MV-4-11 (cell line): ENCODE measurements at regions not wholly inside any gene's neighbourhood (a gene's known extent, or its start where the extent isn't known, plus 50 kb on each side); places are given as distances from the start of the nearest gene placed in this dataset.
"Not testable (repeated sequence)": the region's sequence is repeated elsewhere in the genome, so short reads cannot be mapped to it uniquely, and the experiment has no call there.

ENCODE experiments used
- DNase-seq: peaks from one replicate; lab custom pipeline; 2025; lab: John Stamatoyannopoulos, UW

DNA sequence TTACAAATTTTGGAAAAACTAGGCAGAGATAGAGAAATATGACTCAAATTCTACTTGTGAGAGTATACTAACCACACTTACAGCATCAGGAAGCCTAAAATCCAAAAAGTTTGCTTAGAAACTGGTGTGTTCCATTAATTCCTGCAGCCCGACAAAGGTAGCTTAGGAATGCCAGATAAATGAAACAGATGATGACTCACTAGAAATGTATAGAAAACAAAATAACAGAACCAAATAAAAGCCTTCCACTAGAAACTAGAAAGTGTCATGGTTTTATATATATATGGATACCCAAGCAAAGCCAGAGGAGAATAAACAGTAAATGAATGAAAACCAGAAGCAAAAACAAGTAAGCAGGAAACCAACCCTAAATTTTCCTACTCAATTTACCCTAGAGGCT, 272.2 kb upstream of the PRDM9 start:
- no peak for DNase-seq

DNA sequence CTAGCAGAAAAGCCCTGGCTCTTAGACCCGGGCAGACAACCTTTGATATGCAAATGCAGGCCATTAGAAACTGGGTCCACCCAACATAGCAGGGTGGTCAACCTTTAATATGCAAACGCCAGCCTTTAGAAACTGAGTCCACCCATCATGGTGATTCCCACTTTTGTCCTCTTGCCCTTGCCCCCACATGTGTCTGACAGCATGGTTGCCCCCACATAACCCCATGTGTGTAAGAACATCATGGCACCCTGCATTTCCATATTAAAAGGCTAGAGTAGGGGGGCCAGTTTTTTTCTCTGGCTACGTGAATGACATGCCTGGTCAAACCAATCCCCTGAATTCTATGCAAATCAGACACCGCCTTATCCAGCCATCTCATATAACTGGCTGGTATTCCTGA, 273.2 kb upstream of the PRDM9 start:
- DNase-seq: no peak

DNA sequence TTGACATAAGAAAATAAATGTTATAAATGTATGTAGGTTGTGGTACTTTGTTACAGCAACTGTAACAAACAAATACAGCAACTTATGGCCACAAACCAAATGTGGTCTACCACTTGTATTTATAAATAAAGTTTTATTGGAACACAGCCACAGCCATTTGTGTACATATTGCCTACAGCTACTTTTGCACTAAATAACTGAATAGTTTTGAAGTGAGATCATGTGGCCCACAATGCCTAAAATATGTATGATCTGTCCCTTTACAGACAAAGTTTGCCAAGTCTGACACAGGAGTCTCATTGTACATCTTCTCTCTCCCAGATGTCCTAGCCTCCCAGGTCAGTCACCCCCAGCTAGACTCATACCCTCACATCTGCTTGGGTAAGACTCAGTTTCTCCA, 283.6 kb upstream of the PRDM9 start:
- no peak for DNase-seq

DNA sequence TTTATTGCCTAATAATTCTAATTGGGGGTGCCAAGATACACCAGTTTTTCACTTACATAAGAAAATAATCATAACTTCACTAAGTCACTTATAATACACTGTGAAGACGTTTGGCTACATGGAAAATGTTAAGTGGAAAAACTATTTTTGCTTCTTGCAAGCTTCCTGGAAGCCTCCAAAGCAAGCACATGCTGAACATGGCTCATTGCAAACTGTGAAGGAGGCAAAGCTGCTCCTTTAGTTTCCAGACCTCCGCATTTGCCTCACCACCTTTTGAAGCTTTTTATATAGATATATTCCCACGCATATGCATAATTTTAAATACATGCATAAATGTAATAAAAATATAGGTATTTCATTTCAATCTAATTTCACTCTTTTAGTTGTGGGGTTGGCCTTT, 285.6 kb upstream of the PRDM9 start:
- no peak for DNase-seq

DNA sequence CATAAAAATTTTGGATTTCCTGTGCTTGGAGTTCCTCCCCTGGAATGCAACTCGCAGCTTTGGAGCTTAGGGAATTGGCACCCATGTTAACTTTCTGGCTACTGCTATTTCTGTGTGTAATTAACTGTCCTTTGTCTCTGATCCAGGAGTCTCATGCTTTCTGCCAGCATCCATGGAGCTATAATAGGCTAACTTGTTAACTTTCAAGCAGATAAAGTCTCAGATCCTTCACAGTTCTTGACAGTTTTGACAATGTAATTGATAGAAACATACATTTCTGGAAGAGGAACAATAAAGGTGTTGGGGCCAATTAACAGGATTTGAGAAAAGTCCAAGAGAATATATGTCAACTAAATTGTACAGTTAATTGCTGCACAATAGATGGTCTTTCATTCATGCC, 290.2 kb upstream of the PRDM9 start:
- DNase-seq: no peak

DNA sequence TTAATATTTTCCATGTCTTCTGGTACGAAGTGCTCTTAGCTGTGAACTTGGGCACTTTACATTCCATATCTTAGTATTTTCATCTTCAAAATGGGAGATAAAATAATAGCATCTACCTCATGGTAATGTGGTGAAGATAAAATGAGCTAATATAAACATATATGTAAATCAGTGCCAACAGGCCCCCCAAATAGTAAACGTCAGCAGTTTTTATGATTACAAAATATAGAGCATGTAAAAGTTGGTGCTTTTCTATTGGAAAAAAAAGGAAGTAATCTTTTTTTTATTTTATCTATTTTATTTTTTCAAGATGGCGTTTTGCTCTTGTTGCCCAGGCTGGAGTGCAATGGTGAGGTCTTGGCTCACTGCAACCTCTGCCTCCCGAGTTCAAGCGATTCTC, 291.1 kb upstream of the PRDM9 start:
- DNase-seq: no peak

DNA sequence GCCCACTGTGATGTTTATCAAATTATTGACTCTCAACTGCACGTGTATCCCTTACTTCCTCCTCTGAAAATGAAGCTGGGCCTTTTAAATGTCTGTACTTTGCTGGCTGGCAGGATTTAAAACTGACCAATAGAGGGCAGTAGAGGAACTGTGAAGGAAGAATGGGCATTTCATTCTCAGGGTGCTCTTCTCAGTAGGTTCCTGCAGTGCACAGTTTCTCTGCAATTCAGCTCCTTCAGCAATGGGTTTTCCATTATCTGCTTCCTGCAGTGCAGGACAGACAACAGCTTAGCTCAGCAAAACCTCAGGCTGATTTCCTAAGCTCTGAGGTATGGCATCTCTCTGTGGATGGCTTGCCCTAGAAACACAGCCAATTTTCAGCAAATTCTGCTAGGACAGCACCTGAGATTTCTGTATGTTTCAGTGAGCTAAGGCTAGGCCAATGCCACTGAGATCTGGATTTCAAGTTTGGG, 298.4 kb upstream of the PRDM9 start:
- DNase-seq: peak; percentile 77

DNA sequence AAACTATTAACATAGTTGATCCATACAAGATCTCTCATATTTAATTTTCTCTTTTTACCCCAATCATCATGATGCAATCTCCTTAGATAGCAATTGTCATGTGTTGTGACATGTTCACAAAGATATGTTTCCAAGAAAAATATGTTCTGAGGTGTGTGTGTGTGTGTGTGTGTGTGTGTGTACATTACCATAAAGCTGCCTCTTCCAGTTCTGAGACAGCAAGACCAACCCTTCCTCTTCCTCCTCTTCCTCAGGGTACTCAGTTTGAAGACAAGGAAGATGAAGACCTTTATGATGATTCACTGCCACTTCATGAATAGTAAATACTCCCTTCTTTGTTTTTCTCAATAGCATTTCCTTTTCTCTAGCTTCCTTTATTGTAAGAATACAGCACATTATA, 303.3 kb upstream of the PRDM9 start:
- DNase-seq: no peak

DNA sequence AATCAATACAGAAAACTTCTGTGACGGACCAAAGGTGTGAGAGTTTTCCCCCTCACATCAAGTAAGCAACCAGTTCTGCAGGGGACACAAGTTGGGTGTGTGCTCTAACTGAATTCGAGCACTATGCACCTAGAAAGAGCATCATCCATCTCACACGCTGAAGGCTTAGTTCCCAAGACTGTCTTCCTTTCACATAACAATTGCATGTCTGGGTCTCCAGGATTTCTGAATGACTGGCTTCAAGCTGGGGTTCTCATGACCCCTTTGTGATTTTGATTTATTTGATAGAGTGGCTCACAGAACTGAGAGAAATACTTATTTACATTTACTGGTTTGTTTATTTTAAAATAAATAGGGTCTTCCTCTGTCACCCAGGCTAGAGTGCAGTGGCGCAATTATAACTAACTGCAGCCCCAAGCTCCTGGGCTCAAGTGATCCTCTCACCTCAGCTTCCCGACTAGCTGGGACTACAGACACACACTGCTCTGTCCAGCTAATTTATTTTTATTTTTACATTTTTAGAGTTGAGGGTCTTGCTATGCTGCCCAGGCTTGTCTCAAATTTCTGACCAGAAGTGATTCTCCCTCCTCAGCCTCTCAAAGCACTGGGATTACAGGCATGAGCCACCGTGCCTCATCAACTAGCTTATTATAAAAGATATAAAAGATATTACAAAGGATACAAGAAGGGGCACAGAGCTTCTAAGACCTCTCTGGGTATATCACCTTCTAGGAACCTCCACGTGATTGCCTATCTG, 316.7 kb upstream of the CDH12 start:
- DNase-seq: no peak

DNA sequence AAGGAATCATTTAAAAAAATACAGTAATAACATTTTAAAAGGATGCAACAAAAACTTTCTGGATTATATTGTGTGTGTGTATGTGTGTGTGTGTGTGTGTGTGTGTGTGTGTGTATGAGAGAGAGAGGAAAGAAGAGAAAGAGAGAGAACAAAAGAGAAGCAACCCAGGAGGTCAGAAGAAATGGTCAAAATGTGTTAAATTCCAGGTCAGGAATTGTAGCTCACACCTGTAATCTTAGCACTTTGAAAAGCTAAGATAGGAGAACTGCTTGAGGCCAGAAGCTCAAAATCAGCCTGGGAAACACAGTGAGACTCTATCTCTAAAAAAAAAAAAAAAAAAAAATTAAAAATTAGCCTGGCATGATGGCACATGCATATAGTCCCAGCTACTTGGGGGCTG, 311.8 kb upstream of the CDH12 start:
- DNase-seq: no peak

DNA sequence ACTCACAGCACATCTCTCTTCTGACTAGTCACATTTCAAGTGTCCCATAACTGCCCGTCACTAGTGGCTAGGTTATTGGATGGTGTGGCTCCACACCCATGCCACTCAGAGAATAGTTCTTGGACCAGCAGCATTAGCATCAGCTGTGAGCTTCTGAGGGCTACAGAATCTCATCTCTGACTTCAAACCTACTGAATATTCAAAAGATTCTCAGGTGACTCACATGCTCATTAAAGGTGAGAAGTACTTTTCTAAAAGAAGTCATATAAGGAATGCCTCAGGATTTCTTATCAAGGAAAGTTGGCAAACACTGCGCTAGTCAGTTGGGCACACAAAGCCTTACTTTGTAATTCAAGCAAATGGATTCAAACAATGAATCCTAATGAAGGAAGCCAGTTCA, 305.0 kb upstream of the CDH12 start:
- no peak for DNase-seq

DNA sequence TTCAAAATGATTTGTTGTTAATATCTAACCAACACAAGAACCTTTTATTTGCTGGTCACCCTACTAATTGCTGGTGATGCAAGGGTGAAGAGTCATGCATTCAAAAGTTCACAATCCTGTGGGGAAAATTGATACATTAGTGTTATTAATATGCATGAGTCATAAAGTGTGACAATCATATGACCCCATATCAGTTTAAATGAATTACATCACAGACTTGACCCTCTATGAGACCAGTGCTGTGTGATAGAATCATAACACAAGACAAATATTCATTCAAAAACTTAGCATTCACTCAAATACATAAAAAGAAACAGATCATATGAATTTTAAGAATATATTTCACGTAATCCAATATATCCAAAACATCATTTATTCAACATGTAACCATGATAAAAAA, 304.6 kb upstream of the CDH12 start:
- DNase-seq: no peak

DNA sequence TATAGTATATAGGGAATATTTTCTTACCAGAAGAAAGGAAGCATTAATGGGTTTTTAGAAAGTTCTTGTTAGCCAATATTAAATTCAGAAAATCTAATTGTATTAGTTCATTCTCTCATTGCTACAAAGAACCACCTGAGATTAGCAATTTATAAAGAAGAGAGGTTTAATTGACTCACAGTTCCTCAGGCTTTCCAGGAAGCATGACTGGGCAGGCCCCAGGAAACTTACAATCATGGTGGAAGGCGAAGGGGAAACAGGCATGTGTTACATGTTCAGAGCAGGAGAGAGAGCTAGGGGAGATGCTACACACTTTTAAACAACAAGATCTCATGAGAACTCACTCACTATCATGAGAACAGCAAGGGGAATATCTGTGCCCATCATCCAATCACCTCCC, 304.0 kb upstream of the CDH12 start:
- DNase-seq: no peak

DNA sequence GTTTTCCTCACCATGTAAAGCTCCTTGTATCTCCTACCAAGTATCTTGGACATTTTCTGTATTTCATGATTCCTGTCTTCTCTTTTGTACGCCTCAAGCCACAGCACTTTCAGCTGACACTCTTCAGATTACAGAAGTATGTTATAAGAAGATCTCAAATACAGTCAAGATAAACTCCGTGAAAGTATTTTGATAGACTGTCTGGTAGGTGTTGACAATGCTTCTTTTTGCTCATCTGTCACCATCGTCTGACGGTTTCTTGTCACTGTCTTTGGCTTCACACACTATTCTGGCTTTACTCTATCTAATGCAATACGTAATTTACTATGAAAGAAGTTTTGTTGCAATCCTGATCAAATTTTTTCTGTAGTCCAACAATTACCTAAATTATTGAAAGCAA, 294.5 kb upstream of the CDH12 start:
- DNase-seq: no peak

DNA sequence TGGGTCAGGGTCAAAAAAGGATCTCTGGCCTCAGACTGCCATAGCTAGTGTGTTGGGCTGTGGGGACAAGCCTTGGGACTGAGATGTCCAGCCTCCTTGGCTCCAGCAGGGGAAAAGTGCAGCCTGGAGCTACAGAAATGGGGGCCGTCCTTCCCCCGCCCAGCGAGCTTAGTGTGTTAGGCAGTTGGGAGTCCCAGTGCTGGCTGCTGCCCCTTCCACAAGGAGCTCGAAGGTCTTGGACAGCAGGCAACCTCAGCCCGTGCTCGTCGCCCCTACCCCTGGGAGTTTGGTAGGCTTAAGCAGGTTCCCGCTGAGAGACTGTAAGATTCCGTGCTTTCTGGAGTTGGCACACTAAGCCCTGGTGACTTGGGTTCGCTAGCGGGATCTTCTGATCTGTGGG, 293.0 kb upstream of the CDH12 start:
- no peak for DNase-seq

DNA sequence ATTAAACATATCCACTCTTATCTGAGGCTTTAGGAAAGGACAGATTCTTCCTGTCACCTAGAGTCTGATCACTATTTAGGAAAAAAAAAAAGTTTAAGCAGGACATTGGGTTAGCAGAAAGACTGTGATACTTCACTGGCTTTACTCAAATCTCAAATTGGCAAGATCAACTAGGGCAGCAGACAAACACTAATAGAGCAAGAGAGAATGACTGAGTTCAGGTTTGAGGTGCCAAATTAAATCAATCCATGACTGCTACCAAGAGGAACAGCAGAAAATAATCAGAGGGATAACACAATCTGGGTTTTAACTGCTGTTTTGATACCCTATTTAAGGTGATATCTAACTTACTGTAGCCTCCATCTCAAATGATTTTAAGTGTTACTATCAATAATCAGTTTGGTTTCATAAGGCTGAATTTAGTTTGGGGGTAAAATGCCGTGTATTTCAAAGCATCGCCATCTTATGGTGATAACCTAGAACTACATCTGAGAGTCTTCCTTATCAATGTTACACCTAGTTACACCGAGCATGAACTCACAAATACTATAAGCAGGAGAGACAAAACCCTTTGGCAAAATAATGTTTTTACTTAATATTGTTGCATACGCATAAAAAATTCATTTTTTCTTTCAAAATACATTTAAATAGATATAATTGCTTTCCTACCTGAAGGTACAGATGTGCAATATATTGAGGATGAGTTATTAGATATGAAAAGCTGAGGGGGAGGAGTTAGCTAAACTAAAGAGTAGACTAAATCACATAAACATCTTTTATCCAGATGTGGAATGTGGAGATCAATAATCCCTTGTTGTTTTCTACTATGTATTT, 286.4 kb upstream of the CDH12 start:
- DNase-seq: no peak

DNA sequence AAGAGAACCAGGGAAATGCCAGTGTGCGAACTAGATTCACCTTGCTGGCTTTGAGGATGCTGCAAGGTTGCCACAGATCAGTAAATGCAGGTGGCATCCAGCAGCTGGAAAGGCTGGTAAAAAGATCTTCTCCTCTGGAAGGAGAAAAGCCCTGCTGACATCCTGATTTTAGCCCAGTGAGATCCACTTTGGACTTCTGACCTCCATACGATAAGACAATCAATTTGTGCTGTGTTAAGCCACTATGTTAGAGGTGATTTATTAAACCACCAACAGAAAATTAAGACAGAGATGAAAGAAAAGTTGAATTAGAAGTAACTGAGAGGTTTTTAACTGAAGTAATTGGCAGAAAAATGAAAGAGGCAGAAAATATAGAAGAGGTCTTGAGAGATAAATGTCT, 283.8 kb upstream of the CDH12 start:
- no peak for DNase-seq

DNA sequence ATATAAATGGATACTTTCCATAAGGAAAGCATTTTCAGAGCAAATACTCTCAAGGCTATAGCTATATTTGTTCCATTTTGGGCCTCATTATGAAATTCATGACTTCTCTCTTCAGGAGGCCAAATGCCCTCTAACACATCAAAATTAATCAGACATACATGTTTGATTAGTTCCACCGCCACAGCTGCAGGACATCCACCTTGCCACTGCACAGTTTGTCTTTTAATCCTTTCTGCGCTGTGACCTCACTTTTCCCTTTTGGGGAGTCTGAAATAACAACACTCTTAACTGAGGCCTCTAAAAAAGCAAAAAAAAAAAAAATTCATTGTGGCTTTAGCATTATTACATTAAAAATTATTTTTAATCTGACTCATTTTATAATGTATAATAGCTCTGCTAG, 279.1 kb upstream of the CDH12 start:
- DNase-seq: no peak

DNA sequence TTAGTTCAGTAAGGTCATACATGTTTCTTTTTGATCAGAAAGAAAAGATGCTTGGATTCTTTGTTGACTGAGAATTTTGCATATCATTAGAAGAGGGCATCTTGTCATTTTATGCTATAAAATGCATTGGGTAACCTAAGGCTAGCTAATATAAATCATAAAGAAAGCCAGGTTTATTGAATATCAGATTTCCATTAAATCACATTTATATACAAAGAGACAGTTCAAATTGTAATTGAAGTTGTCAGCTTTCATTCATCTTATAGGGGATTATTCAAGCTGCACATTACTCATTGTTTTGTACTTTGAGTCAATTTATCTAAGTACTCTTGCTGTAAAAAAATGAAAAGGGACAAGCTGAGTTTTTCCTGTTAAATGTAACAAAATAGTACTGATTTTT, 259.1 kb upstream of the CDH12 start:
- DNase-seq: no peak

DNA sequence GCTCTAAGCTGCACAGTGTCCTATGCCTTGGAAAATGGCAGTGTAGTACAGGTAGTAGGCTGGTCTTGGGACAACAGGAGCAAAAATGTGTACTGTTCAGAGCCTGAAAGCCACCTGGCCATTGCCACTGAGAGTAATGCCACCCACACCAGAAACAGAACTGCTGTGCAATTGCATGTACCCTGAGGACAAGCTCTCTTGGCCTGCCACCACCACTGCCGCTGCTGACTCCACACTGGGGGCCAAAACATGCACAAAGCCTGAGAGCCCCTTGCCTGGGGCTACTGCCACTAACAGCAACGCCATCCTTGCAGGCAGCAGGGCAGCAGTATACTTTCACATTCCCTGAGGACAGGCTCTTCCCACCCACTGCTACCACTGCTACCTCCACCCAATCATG, 251.9 kb upstream of the CDH12 start:
- DNase-seq: no peak

DNA sequence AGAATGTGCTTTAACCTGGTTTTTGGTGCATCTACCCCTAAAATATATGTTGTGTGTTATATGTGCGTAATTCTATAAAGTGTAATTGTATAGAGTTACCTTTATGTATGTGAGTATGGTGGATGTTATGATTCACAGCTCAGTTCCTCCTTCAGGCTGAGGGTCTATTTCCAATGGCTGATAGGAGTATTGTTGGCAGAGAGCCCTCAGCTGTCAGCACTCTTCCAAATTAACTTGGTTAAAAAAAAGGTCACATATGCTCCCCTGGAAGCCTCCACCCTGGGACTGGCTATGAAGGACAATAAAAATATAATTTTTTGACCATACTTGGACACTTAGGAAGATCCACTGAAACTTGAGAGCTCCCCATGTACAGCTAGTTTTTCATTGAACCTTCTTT, 250.4 kb upstream of the CDH12 start:
- no peak for DNase-seq

DNA sequence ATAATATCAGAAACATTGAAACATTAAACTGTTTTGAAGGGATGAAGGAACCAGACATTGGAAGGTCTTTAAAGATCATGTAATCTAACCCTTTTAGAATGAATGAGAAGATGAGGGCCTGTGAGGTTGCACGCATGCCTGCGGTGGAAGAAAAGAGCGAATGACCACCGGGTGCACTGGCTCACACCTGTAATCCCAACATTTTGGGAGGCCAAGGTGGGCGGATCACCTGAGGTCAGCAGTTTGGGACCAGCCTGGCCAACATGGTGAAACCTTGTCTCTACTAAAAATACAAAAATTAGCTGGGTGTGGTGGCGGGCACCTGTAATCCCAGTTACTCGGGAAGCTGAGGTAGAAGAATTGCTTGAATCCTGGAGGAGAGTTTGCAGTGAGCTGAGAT, 242.3 kb upstream of the CDH12 start:
- not testable (repeated sequence) for DNase-seq

DNA sequence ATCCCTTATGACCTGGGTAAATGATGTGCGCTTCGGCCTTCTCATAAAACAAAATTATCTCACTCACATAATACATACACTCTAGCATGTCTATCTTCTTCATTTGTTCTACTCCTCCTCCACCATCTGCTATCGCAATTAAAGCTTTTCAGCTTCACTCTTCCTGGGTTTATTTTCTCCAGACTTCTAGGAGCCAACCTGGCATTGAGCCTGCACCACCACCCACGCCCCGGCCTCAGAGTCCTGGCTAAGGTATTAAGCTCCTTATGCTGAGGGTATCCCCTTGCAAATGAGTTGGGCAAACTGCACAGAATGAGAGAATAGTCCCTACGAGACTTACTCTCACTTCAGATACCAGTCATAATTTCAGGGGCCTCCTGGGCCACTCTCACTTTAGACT, 236.1 kb upstream of the CDH12 start:
- no peak for DNase-seq

DNA sequence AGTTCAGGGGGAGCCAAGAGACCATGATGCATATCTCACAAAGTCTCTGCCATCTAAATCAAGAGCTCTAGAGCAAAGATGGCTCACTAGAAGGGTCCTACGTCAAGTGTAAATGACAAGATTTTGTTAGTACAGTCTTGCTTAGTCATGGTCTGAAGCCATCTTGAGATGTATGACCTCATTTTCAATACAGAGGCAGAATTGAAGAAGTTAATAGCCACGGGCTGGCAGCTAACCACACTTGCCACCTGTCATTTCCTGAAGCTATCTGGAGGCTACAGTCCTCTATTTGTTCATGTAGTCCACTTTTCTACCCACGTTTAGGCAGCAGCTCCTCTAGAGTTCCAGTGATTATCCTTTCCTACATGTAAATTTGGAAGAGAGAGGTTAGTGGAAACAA, 231.7 kb upstream of the CDH12 start:
- no peak for DNase-seq
